ENCODE measurements at regions not wholly inside any gene's neighbourhood (a gene's known extent, or its start where the extent isn't known, plus 50 kb on each side); places are given as distances from the start of the nearest gene placed in this dataset.

DNA sequence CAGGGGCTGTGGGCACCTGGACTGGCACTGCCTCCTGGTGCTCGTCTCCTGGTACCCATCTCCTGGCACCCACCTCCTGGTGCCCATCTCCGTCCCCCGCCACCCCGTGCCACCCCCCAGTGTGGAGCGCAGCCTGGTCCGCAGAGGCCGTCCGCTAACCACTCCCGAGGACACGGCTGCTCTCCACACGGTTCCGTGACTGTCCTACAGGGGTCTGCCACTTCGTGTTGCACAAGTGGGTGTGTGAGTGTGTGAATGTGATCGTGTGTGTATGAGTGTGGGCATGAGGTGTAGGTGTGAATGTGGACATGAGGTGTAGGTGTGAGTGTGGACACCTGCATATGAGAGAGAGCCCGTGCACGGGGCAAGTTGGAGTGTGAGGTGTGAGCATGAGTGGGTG lies 119.4 kb upstream of the HS6ST1 start:
- H3K4me3 ChIP-seq (replicated peaks; ENCODE audit: low read depth, low read length) = no peak overlapping the region
- no peak for DNase-seq (ENCODE audit: low read depth)
- TF ChIP-seq, protein P1, sequence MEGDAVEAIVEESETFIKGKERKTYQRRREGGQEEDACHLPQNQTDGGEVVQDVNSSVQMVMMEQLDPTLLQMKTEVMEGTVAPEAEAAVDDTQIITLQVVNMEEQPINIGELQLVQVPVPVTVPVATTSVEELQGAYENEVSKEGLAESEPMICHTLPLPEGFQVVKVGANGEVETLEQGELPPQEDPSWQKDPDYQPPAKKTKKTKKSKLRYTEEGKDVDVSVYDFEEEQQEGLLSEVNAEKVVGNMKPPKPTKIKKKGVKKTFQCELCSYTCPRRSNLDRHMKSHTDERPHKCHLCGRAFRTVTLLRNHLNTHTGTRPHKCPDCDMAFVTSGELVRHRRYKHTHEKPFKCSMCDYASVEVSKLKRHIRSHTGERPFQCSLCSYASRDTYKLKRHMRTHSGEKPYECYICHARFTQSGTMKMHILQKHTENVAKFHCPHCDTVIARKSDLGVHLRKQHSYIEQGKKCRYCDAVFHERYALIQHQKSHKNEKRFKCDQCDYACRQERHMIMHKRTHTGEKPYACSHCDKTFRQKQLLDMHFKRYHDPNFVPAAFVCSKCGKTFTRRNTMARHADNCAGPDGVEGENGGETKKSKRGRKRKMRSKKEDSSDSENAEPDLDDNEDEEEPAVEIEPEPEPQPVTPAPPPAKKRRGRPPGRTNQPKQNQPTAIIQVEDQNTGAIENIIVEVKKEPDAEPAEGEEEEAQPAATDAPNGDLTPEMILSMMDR (IDR thresholded peaks at IDR 0.05; ENCODE audit: low read length, missing control alignments) = no peak

DNA sequence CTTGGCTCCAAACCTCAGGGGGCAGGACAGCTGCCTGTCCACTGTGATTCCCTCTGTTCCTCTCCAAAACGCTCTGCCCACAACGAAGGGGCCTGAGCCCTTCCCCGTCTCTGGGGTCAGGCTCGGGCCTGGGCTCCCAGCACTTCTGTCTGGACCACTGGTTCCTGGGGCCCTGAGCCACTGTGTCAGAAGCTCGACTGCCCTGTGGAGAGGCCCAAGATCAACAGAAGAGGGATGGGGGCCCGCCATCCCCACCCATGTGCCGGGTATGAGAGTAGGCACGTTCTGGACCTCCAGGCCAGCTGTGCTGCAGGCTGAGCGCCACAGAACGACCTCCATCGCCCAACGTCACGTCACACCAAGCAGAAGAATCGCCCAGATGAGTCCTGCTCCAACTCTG lies 119.9 kb upstream of the HS6ST1 start:
- no peak for DNase-seq (ENCODE audit: low read depth)
- H3K4me3 ChIP-seq (replicated peaks; ENCODE audit: low read depth, low read length) = no peak overlapping the region
- TF ChIP-seq, protein P1 (IDR thresholded peaks at IDR 0.05; ENCODE audit: low read length, missing control alignments) = no peak

DNA sequence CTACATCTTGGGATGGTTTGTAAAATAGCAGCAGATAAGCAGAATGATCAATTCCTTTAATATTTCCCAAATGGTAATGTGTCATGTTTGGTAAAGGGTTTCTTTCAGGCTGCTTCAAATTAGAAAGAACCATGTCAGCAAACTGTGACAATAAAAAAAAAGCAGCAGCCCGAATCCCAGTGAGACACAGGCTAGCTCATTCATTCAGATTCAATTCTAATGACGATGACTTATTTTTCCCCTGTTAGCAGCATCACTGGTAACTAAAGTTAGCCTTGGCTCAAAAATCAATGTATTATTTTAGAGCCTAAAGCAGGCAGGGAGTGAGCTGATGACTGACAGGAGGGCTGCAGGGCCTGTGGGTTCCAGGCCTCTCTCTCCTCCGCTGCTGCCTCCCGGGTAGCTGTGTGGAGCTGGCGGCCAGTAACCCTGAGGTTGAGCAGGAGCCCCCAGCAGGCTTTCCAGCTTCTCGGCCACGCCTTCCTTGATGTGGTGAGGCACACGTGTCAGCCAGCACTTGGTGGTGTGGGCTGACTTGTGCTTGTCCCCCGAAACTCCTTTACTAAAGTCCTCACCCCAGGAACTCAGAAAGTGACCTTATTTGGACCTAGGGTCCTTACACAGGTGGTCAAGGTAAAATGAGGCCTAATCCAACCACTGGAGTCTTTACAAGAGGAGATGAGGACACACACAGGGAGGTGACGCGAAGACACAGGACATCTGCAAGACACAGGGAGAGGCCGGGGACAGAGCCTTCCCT lies 120.5 kb upstream of the HS6ST1 start:
- DNase-seq (ENCODE audit: low read depth) = no peak
- no peak overlapping the region for H3K4me3 ChIP-seq (replicated peaks; ENCODE audit: low read depth, low read length)
- TF ChIP-seq, protein P1 (IDR thresholded peaks at IDR 0.05; ENCODE audit: low read length, missing control alignments) = no peak

DNA sequence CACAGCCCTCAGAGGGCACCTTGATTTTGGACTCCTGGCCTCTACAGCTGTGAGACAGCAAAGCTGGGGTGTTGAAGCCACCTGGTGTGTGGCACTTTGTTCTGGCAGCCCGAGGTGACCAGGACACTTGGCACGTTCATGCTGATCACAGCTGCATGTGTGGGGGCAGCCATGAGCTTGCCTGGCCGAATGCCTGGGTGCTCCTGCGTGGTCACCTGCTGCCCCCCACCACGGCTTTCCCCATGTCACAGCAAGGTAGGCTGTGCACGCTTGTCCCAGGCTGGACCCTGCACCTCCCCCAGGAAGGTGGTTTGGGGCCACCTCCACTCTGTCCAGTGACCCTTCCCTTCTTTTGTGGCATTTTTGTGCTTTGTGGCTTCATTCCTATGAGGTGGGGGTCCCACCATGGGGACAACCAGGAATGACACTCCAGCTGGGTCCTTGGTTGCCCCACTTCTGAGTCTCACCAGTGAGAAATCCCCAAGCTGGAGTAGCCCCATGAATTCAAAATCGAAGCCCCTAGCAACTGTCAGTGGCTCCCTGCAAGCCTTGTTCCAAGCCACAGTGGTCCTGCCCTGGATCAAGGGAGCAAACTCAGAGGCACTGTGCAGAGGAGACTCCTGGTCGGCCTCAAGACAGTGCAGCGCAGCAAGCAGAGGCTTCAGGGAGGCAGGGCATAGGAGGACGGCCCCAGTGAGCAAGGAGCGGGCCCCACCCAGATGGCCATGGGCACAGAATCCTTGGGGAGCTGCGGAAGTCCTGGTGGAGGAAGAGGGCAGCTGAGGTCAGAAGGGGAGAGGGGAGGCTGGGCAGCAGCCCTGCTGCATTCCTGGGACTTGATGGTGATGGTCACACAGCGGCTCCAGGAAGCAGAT lies 121.4 kb upstream of the HS6ST1 start:
- TF ChIP-seq, protein P1 (IDR thresholded peaks at IDR 0.05; ENCODE audit: low read length, missing control alignments) = no peak
- H3K4me3 ChIP-seq (replicated peaks; ENCODE audit: low read depth, low read length) = no peak overlapping the region
- no peak for DNase-seq (ENCODE audit: low read depth)

DNA sequence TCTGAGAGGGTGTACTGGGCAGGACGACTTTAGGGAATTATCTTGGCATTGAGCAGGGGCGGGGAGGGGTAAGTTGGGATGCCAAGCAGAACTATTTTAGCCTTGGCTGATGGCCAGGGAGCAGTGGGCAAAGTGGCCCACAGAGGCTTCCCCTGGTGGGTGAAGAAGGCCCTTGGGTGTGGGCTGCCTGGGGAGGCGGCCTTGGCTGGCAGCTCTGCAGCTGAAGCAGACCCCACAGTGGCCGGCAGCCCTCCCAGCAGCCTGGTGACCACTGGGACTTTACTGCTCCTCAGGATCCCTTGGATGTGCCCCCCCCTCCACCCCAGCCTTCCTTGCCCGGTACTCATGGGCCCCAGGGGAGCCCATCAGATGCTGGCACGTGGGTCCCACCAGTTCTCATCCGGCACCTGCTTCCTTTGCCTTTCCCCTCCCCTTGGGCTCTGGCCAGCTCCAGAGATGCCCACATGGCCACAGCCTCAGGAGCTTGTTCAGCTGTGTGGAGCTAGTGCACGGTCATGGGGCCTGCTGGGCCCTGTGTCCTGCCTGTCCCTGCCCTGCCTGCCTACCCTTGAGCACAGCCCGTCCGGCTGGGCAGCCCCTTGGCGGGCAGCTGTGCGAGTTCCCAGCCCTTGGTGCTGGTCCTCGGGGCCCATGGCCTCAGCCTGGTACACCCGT lies 122.1 kb upstream of the HS6ST1 start:
- no peak for DNase-seq (ENCODE audit: low read depth)
- TF ChIP-seq, protein P1 (IDR thresholded peaks at IDR 0.05; ENCODE audit: low read length, missing control alignments) = no peak
- H3K4me3 ChIP-seq (replicated peaks; ENCODE audit: low read depth, low read length) = no peak overlapping the region

DNA sequence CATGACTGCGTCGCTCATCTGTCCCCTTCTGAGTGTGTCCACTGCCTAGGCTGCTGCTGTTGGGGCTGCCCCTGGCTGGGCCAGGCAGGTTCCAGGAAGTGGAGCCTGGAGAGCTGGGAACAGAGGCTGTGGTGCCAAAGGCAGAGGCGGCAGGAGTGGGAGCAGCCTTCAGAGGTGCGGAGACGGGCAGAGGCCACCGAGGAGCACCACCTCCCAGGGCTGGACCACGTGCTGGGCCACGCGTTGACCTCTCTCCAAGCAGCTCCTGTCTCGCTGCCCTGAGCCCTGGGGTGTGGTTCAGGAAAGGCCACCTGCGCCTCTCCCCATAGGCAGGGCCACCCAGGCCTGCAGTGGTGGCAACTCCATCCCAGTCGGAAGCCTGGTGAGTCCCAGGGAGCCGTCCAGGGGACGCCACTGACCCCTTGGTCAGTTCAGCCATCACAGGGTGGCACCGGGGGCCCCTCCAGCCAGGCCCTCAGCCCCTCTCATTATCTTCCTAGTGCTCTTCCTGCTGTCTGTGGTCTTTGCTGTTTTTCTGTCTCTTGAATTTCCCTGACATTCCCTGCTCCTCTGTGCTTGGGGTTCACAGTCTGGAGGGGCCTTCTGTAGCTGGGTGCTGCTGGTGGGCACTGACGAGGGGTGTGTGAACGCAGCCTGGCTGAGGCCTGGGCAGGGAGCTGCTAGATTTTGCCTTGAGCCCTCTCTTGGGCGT lies 122.8 kb upstream of the HS6ST1 start:
- TF ChIP-seq, protein P1 (IDR thresholded peaks at IDR 0.05; ENCODE audit: low read length, missing control alignments) = no peak
- no peak overlapping the region for H3K4me3 ChIP-seq (replicated peaks; ENCODE audit: low read depth, low read length)
- no peak for DNase-seq (ENCODE audit: low read depth)
